HFFc6 (cell line): ENCODE measurements at regions not wholly inside any gene's neighbourhood (a gene's known extent, or its start where the extent isn't known, plus 50 kb on each side); places are given as distances from the start of the nearest gene placed in this dataset.

Experiments used
- DNase-seq: peaks from one replicate; pipeline ENCODE4 v3.0.0-alpha.2; 2018
- H3K27ac Mint-ChIP-seq: 2 replicates; pipeline ENCODE4 v1.8.0; 2020; ENCODE audit warnings: mild to moderate bottlenecking, mixed read lengths
- H3K27me3 Mint-ChIP-seq: 2 replicates; pipeline ENCODE4 v1.8.0; 2021; ENCODE audit warnings: mild to moderate bottlenecking, moderate library complexity, mixed read lengths; ENCODE audit not compliant: insufficient read depth
- H3K36me3 Mint-ChIP-seq: 2 replicates; pipeline ENCODE4 v1.8.0; 2021; ENCODE audit warnings: low read depth, mixed read lengths
- H3K4me1 Mint-ChIP-seq: 2 replicates; pipeline ENCODE4 v1.8.0; 2020; ENCODE audit warnings: low read depth, mixed read lengths
- H3K4me3 Mint-ChIP-seq: 2 replicates; pipeline ENCODE4 v1.8.0; 2020; ENCODE audit warnings: mild to moderate bottlenecking, moderate library complexity, mixed read lengths
- H3K9me3 Mint-ChIP-seq: 2 replicates; pipeline ENCODE4 v1.8.0; 2020; ENCODE audit warnings: mild to moderate bottlenecking, mixed read lengths
- CTCF ChIP-seq: fragments of 200-600 bp; sonication (generic); IDR thresholded peaks from 2 replicates; pipeline ENCODE4 v1.5.0; 2021; ENCODE audit warnings: antibody characterized with exemption, mild to moderate bottlenecking

GRCh38 chr3:40593351-40593750 lies 68.6 kb downstream of the ZNF621 start:
- no peak overlapping the region for H3K27ac Mint-ChIP-seq

GRCh38 chr3:40597441-40597840 lies 72.7 kb downstream of the ZNF621 start:
- H3K36me3 Mint-ChIP-seq, result no peaks in the 10 kb centered on the region
- H3K27me3 Mint-ChIP-seq, result peaks cover 4% of the 10 kb centered on the region
- DNase-seq, result no peak
- H3K27ac Mint-ChIP-seq, result no peak overlapping the region
- no peak for TF ChIP-seq CTCF
- no peaks in the 10 kb centered on the region for H3K4me1 Mint-ChIP-seq
- no peak overlapping the region for H3K4me3 Mint-ChIP-seq
- no peaks in the 10 kb centered on the region for H3K9me3 Mint-ChIP-seq

More at GRCh38 chr3:40593351-40593750, 68.6 kb downstream of the ZNF621 start:
- TF ChIP-seq CTCF, result no peak
- no peak for DNase-seq
- no peaks in the 10 kb centered on the region for H3K9me3 Mint-ChIP-seq
- H3K4me3 Mint-ChIP-seq, result no peak overlapping the region
- H3K36me3 Mint-ChIP-seq, result no peaks in the 10 kb centered on the region
- H3K27me3 Mint-ChIP-seq, result peaks cover 4% of the 10 kb centered on the region
- no peaks in the 10 kb centered on the region for H3K4me1 Mint-ChIP-seq

GRCh38 chr3:40598338-40598737 lies 73.6 kb downstream of the ZNF621 start:
- DNase-seq, result no peak
- TF ChIP-seq CTCF, result no peak
- Mint-ChIP-seq H3K27me3 (peaks cover 4% of the 10 kb centered on the region), H3K4me1 (no peaks in the 10 kb centered on the region), H3K9me3 (no peaks in the 10 kb centered on the region), H3K4me3 (no peak overlapping the region), H3K36me3 (no peaks in the 10 kb centered on the region), H3K27ac (no peak overlapping the region)

GRCh38 chr3:40598962-40599361 lies 74.2 kb downstream of the ZNF621 start:
- Mint-ChIP-seq H3K36me3 (no peaks in the 10 kb centered on the region), H3K27ac (no peak overlapping the region), H3K4me3 (no peak overlapping the region), H3K27me3 (peaks cover 4% of the 10 kb centered on the region), H3K9me3 (no peaks in the 10 kb centered on the region), H3K4me1 (no peaks in the 10 kb centered on the region)
- TF ChIP-seq CTCF, result no peak
- no peak for DNase-seq

- no peak overlapping the region for H3K27ac Mint-ChIP-seq
- H3K4me1 Mint-ChIP-seq, result no peaks in the 10 kb centered on the region
- H3K36me3 Mint-ChIP-seq, result no peaks in the 10 kb centered on the region
- no peak for DNase-seq
- no peak for TF ChIP-seq CTCF
- H3K4me3 Mint-ChIP-seq, result no peak overlapping the region
- H3K27me3 Mint-ChIP-seq, result peaks cover 2% of the 10 kb centered on the region; the same call in 1 of the 2 replicates
- H3K9me3 Mint-ChIP-seq, result peaks cover under 1% of the 10 kb centered on the region
Measured at GRCh38 chr3:40602778-40603385, 78.1 kb downstream of the ZNF621 start.
